ENCODE measurements at regions not wholly inside any gene's neighbourhood (a gene's known extent, or its start where the extent isn't known, plus 50 kb on each side); places are given as distances from the start of the nearest gene placed in this dataset.

- H3K27me3 ChIP-seq (ENCODE audit: control insufficient read depth, insufficient read depth, low read length), result no peaks in the 10 kb centered on the region
- no peak overlapping the region for H3K4me3 ChIP-seq (ENCODE audit: low read length)
- 100% methylated on average over 1 of the region's 5 CpGs for WGBS (ENCODE audit: insufficient coverage, low lambda C conversion rate)
- no peak for DNase-seq
- H3K9me3 ChIP-seq (ENCODE audit: control insufficient read depth, low read depth, low read length), result no peaks in the 10 kb centered on the region
- H3K27ac ChIP-seq (ENCODE audit: low read length), result no peak overlapping the region
- no peaks in the 10 kb centered on the region for H3K4me1 ChIP-seq (ENCODE audit: control insufficient read depth, insufficient read depth, low read length)
- H3K36me3 ChIP-seq (ENCODE audit: control insufficient read depth, insufficient read depth, low read length), result no peaks in the 10 kb centered on the region
Observed at GRCh38 chr9:78678877-78679276, 382.0 kb downstream of the PSAT1 start.

- Histone ChIP-seq H3K9me3 (ENCODE audit: control insufficient read depth, low read depth, low read length) (no peaks in the 10 kb centered on the region), H3K4me1 (ENCODE audit: control insufficient read depth, insufficient read depth, low read length) (no peaks in the 10 kb centered on the region), H3K27me3 (ENCODE audit: control insufficient read depth, insufficient read depth, low read length) (no peaks in the 10 kb centered on the region), H3K36me3 (ENCODE audit: control insufficient read depth, insufficient read depth, low read length) (no peaks in the 10 kb centered on the region), H3K4me3 (ENCODE audit: low read length) (no peak overlapping the region), H3K27ac (ENCODE audit: low read length) (no peak overlapping the region)
- 100% methylated on average over 1 of the region's 3 CpGs for WGBS (ENCODE audit: insufficient coverage, low lambda C conversion rate)
- DNase-seq, result no peak
Observed at GRCh38 chr9:78680196-78680595, 383.3 kb downstream of the PSAT1 start.

- H3K4me1 ChIP-seq (ENCODE audit: control insufficient read depth, insufficient read depth, low read length), result no peaks in the 10 kb centered on the region
- WGBS (ENCODE audit: insufficient coverage, low lambda C conversion rate), result 50% methylated on average over 1 of the region's 5 CpGs
- DNase-seq, result no peak
- no peak overlapping the region for H3K27ac ChIP-seq (ENCODE audit: low read length)
- no peak overlapping the region for H3K4me3 ChIP-seq (ENCODE audit: low read length)
- H3K36me3 ChIP-seq (ENCODE audit: control insufficient read depth, insufficient read depth, low read length), result no peaks in the 10 kb centered on the region
- no peaks in the 10 kb centered on the region for H3K27me3 ChIP-seq (ENCODE audit: control insufficient read depth, insufficient read depth, low read length)
- H3K9me3 ChIP-seq (ENCODE audit: control insufficient read depth, low read depth, low read length), result no peaks in the 10 kb centered on the region
Observed at GRCh38 chr9:78682216-78682615, 385.3 kb downstream of the PSAT1 start.

GRCh38 chr9:78685471-78685870, 388.5 kb downstream of the PSAT1 start:
- H3K27me3 ChIP-seq (ENCODE audit: control insufficient read depth, insufficient read depth, low read length), result no peaks in the 10 kb centered on the region
- H3K9me3 ChIP-seq (ENCODE audit: control insufficient read depth, low read depth, low read length), result no peaks in the 10 kb centered on the region
- no peaks in the 10 kb centered on the region for H3K4me1 ChIP-seq (ENCODE audit: control insufficient read depth, insufficient read depth, low read length)
- no CpG with 5 or more reads among the region's 1 CpG for WGBS (ENCODE audit: insufficient coverage, low lambda C conversion rate)
- H3K27ac ChIP-seq (ENCODE audit: low read length), result no peak overlapping the region
- no peaks in the 10 kb centered on the region for H3K36me3 ChIP-seq (ENCODE audit: control insufficient read depth, insufficient read depth, low read length)
- no peak overlapping the region for H3K4me3 ChIP-seq (ENCODE audit: low read length)
- peak in 1 of 2 donors; percentile 14 for DNase-seq

- no peaks in the 10 kb centered on the region for H3K9me3 ChIP-seq (ENCODE audit: control insufficient read depth, low read depth, low read length)
- DNase-seq, result no peak
- no peaks in the 10 kb centered on the region for H3K4me1 ChIP-seq (ENCODE audit: control insufficient read depth, insufficient read depth, low read length)
- H3K27me3 ChIP-seq (ENCODE audit: control insufficient read depth, insufficient read depth, low read length), result no peaks in the 10 kb centered on the region
- no peak overlapping the region for H3K27ac ChIP-seq (ENCODE audit: low read length)
- 83% methylated on average over 1 of the region's 1 CpG for WGBS (ENCODE audit: insufficient coverage, low lambda C conversion rate)
- no peaks in the 10 kb centered on the region for H3K36me3 ChIP-seq (ENCODE audit: control insufficient read depth, insufficient read depth, low read length)
- no peak overlapping the region for H3K4me3 ChIP-seq (ENCODE audit: low read length)
Observed at GRCh38 chr9:78688796-78689195, 391.9 kb downstream of the PSAT1 start.

GRCh38 chr9:78691542-78691941, 394.6 kb downstream of the PSAT1 start:
- H3K27ac ChIP-seq (ENCODE audit: low read length), result no peak overlapping the region
- H3K9me3 ChIP-seq (ENCODE audit: control insufficient read depth, low read depth, low read length), result no peaks in the 10 kb centered on the region
- no peaks in the 10 kb centered on the region for H3K4me1 ChIP-seq (ENCODE audit: control insufficient read depth, insufficient read depth, low read length)
- H3K27me3 ChIP-seq (ENCODE audit: control insufficient read depth, insufficient read depth, low read length), result no peaks in the 10 kb centered on the region
- no peak for DNase-seq
- WGBS (ENCODE audit: insufficient coverage, low lambda C conversion rate), result no CpG with 5 or more reads among the region's 2 CpGs
- H3K36me3 ChIP-seq (ENCODE audit: control insufficient read depth, insufficient read depth, low read length), result no peaks in the 10 kb centered on the region
- no peak overlapping the region for H3K4me3 ChIP-seq (ENCODE audit: low read length)

GRCh38 chr9:78692871-78693270, 395.9 kb downstream of the PSAT1 start:
- no CpG with 5 or more reads among the region's 3 CpGs for WGBS (ENCODE audit: insufficient coverage, low lambda C conversion rate)

GRCh38 chr9:78694974-78695373, 398.0 kb downstream of the PSAT1 start:
- H3K27ac ChIP-seq (ENCODE audit: low read length), result no peak overlapping the region

More at GRCh38 chr9:78692871-78693270, 395.9 kb downstream of the PSAT1 start:
- DNase-seq, result no peak
- no peaks in the 10 kb centered on the region for H3K4me1 ChIP-seq (ENCODE audit: control insufficient read depth, insufficient read depth, low read length)
- H3K27ac ChIP-seq (ENCODE audit: low read length), result no peak overlapping the region
- no peaks in the 10 kb centered on the region for H3K36me3 ChIP-seq (ENCODE audit: control insufficient read depth, insufficient read depth, low read length)
- H3K27me3 ChIP-seq (ENCODE audit: control insufficient read depth, insufficient read depth, low read length), result no peaks in the 10 kb centered on the region
- H3K9me3 ChIP-seq (ENCODE audit: control insufficient read depth, low read depth, low read length), result no peaks in the 10 kb centered on the region
- no peak overlapping the region for H3K4me3 ChIP-seq (ENCODE audit: low read length)

GRCh38 chr9:78695519-78695918, 398.6 kb downstream of the PSAT1 start:
- Histone ChIP-seq H3K4me3 (ENCODE audit: low read length) (no peak overlapping the region), H3K27me3 (ENCODE audit: control insufficient read depth, insufficient read depth, low read length) (no peaks in the 10 kb centered on the region), H3K4me1 (ENCODE audit: control insufficient read depth, insufficient read depth, low read length) (no peaks in the 10 kb centered on the region), H3K27ac (ENCODE audit: low read length) (no peak overlapping the region), H3K9me3 (ENCODE audit: control insufficient read depth, low read depth, low read length) (no peaks in the 10 kb centered on the region), H3K36me3 (ENCODE audit: control insufficient read depth, insufficient read depth, low read length) (no peaks in the 10 kb centered on the region)
- whole genome bisulfite sequencing (ENCODE audit: insufficient coverage, low lambda C conversion rate), result no CpG with 5 or more reads among the region's 5 CpGs
- DNase-seq, result no peak

More at GRCh38 chr9:78694974-78695373, 398.0 kb downstream of the PSAT1 start:
- Histone ChIP-seq H3K4me1 (ENCODE audit: control insufficient read depth, insufficient read depth, low read length) (no peaks in the 10 kb centered on the region), H3K36me3 (ENCODE audit: control insufficient read depth, insufficient read depth, low read length) (no peaks in the 10 kb centered on the region), H3K4me3 (ENCODE audit: low read length) (no peak overlapping the region), H3K27me3 (ENCODE audit: control insufficient read depth, insufficient read depth, low read length) (no peaks in the 10 kb centered on the region), H3K9me3 (ENCODE audit: control insufficient read depth, low read depth, low read length) (no peaks in the 10 kb centered on the region)
- DNase-seq, result no peak
- no CpG with 5 or more reads among the region's 7 CpGs for WGBS (ENCODE audit: insufficient coverage, low lambda C conversion rate)

GRCh38 chr9:78697618-78698017, 400.7 kb downstream of the PSAT1 start:
- 67% methylated on average over 1 of the region's 1 CpG for WGBS (ENCODE audit: insufficient coverage, low lambda C conversion rate)
- no peaks in the 10 kb centered on the region for H3K36me3 ChIP-seq (ENCODE audit: control insufficient read depth, insufficient read depth, low read length)
- no peak overlapping the region for H3K27ac ChIP-seq (ENCODE audit: low read length)

GRCh38 chr9:78698371-78698770, 401.4 kb downstream of the PSAT1 start:
- Histone ChIP-seq H3K27me3 (ENCODE audit: control insufficient read depth, insufficient read depth, low read length) (no peaks in the 10 kb centered on the region), H3K27ac (ENCODE audit: low read length) (no peak overlapping the region), H3K4me3 (ENCODE audit: low read length) (no peak overlapping the region), H3K36me3 (ENCODE audit: control insufficient read depth, insufficient read depth, low read length) (no peaks in the 10 kb centered on the region), H3K4me1 (ENCODE audit: control insufficient read depth, insufficient read depth, low read length) (no peaks in the 10 kb centered on the region), H3K9me3 (ENCODE audit: control insufficient read depth, low read depth, low read length) (no peaks in the 10 kb centered on the region)
- 93% methylated on average over 2 of the region's 2 CpGs for WGBS (ENCODE audit: insufficient coverage, low lambda C conversion rate)
- DNase-seq, result no peak

More at GRCh38 chr9:78697618-78698017, 400.7 kb downstream of the PSAT1 start:
- no peaks in the 10 kb centered on the region for H3K9me3 ChIP-seq (ENCODE audit: control insufficient read depth, low read depth, low read length)
- DNase-seq, result no peak
- H3K27me3 ChIP-seq (ENCODE audit: control insufficient read depth, insufficient read depth, low read length), result no peaks in the 10 kb centered on the region
- no peak overlapping the region for H3K4me3 ChIP-seq (ENCODE audit: low read length)
- no peaks in the 10 kb centered on the region for H3K4me1 ChIP-seq (ENCODE audit: control insufficient read depth, insufficient read depth, low read length)

Measured in large intestine (tissue), 3 donors.